H9 (cell line): ENCODE measurements at regions not wholly inside any gene's neighbourhood (a gene's known extent, or its start where the extent isn't known, plus 50 kb on each side); places are given as distances from the start of the nearest gene placed in this dataset.

Experiments
- DNase-seq: peaks from one replicate; pipeline ENCODE4 v3.0.0-alpha.2; 2017
- H2AFZ ChIP-seq: one replicate; pipeline ENCODE4 v1.6.1; 2013; ENCODE audit warnings: mild to moderate bottlenecking, low read length, control low read depth, moderate library complexity
- H2AK5ac ChIP-seq: 2 replicates; pipeline ENCODE4 v1.6.1; 2013; ENCODE audit warnings: low read length, control low read depth, mixed read lengths; ENCODE audit not compliant: insufficient read length
- H2BK120ac ChIP-seq: one replicate; pipeline ENCODE4 v1.6.1; 2013; ENCODE audit warnings: low read depth, mild to moderate bottlenecking, low read length, control low read depth, inconsistent platforms; ENCODE audit not compliant: poor library complexity, severe bottlenecking
- H2BK12ac ChIP-seq: 2 replicates; pipeline ENCODE4 v1.6.1; 2013; ENCODE audit warnings: low read length, control low read depth, mixed read lengths, low read depth; ENCODE audit not compliant: insufficient read length
- H2BK15ac ChIP-seq: 2 replicates; pipeline ENCODE4 v1.6.1; 2013; ENCODE audit warnings: low read depth, low read length, control low read depth
- H2BK20ac ChIP-seq: one replicate; pipeline ENCODE4 v1.6.1; 2013; ENCODE audit warnings: low read depth, mild to moderate bottlenecking, low read length, control low read depth, inconsistent platforms; ENCODE audit not compliant: poor library complexity, severe bottlenecking
- H2BK5ac ChIP-seq: 2 replicates; pipeline ENCODE4 v1.6.1; 2013; ENCODE audit warnings: low read length, control low read depth, mixed read lengths; ENCODE audit not compliant: insufficient read length
- H3K14ac ChIP-seq: 2 replicates; pipeline ENCODE4 v1.6.1; 2013; ENCODE audit warnings: low read length, control low read depth; ENCODE audit not compliant: insufficient read depth
- H3K18ac ChIP-seq: 2 replicates; pipeline ENCODE4 v1.6.1; 2013; ENCODE audit warnings: low read depth, mild to moderate bottlenecking, mixed read lengths, low read length, control low read depth; ENCODE audit not compliant: insufficient read length
- H3K23ac ChIP-seq: 2 replicates; pipeline ENCODE4 v1.6.1; 2013; ENCODE audit warnings: low read length, control low read depth, mixed read lengths, low read depth; ENCODE audit not compliant: insufficient read length
- H3K23me2 ChIP-seq: 2 replicates; pipeline ENCODE4 v1.6.1; 2013; ENCODE audit warnings: low read depth, mild to moderate bottlenecking, mixed read lengths, low read length, control low read depth; ENCODE audit not compliant: insufficient read length, poor library complexity, severe bottlenecking
- H3K27ac ChIP-seq: 2 replicates; pipeline ENCODE4 v1.5.1; 2013; ENCODE audit warnings: low read length, control low read depth, mixed read lengths, low read depth; ENCODE audit not compliant: insufficient read length
- H3K27me3 ChIP-seq: 2 replicates; pipeline ENCODE4 v1.6.1; 2013; ENCODE audit warnings: low read length, control low read depth, inconsistent platforms; ENCODE audit not compliant: insufficient read depth
- H3K4ac ChIP-seq: 2 replicates; pipeline ENCODE4 v1.6.1; 2013; ENCODE audit warnings: low read depth, mild to moderate bottlenecking, control low read depth, inconsistent platforms, low read length, moderate library complexity
- H3K4me1 ChIP-seq: 2 replicates; pipeline ENCODE4 v1.6.1; 2013; ENCODE audit warnings: low read length, control low read depth, inconsistent platforms; ENCODE audit not compliant: insufficient read depth
- H3K4me2 ChIP-seq: 2 replicates; pipeline ENCODE4 v1.6.1; 2013; ENCODE audit warnings: low read length, control low read depth, mixed read lengths; ENCODE audit not compliant: insufficient read length, insufficient read depth
- H3K56ac ChIP-seq: 2 replicates; pipeline ENCODE4 v1.6.1; 2013; ENCODE audit warnings: low read depth, mild to moderate bottlenecking, mixed read lengths, low read length, control low read depth; ENCODE audit not compliant: insufficient read length
- H3K79me1 ChIP-seq: 2 replicates; pipeline ENCODE4 v1.6.1; 2013; ENCODE audit warnings: low read depth, mild to moderate bottlenecking, moderate library complexity, low read length, control low read depth, inconsistent platforms; ENCODE audit not compliant: insufficient read depth, poor library complexity, severe bottlenecking
- H3K79me2 ChIP-seq: 2 replicates; pipeline ENCODE4 v1.6.1; 2013; ENCODE audit warnings: low read length, control low read depth, inconsistent platforms; ENCODE audit not compliant: insufficient read depth
- H3K9ac ChIP-seq: 2 replicates; pipeline ENCODE4 v1.6.1; 2013; ENCODE audit warnings: low read length, control low read depth, mixed read lengths; ENCODE audit not compliant: insufficient read length; ENCODE audit errors: extremely low read depth
- H3K9me3 ChIP-seq: one replicate; pipeline ENCODE4 v1.6.1; 2013; ENCODE audit warnings: low read depth, low read length, inconsistent platforms; ENCODE audit not compliant: control insufficient read depth
- H3T11ph ChIP-seq: one replicate; pipeline ENCODE4 v1.6.1; 2013; ENCODE audit warnings: mild to moderate bottlenecking, low read length, control low read depth, inconsistent platforms
- H4K20me1 ChIP-seq: one replicate; pipeline ENCODE4 v1.6.1; 2013; ENCODE audit not compliant: control insufficient read depth, insufficient read length, insufficient read depth
- H4K5ac ChIP-seq: 2 replicates; pipeline ENCODE4 v1.6.1; 2013; ENCODE audit warnings: low read depth, mild to moderate bottlenecking, mixed read lengths, low read length, control low read depth; ENCODE audit not compliant: insufficient read length
- H4K8ac ChIP-seq: replicated peaks from 2 replicates; pipeline ENCODE4 v1.6.1; 2013; ENCODE audit warnings: low read length, control low read depth, mixed read lengths, low read depth; ENCODE audit not compliant: insufficient read length
- H4K91ac ChIP-seq: 2 replicates; pipeline ENCODE4 v1.6.1; 2013; ENCODE audit warnings: low read depth, mild to moderate bottlenecking, moderate library complexity, mixed read lengths, low read length, control low read depth; ENCODE audit not compliant: insufficient read length
- H3K27ac Mint-ChIP-seq, 3 experiments: 2 replicates in 2 of 3; 3 replicates in 1 of 3; pipeline ENCODE4 v1.8.0; 2020 to 2021; ENCODE audit warnings: mixed read lengths in 3 of 3, mild to moderate bottlenecking in 1 of 3, moderate library complexity in 1 of 3
- H3K27me3 Mint-ChIP-seq: 2 replicates; pipeline ENCODE4 v1.8.0; 2021; ENCODE audit warnings: low read depth, mild to moderate bottlenecking, moderate library complexity, mixed read lengths
- H3K36me3 Mint-ChIP-seq, 3 experiments: 2 replicates in 2 of 3; 3 replicates in 1 of 3; pipeline ENCODE4 v1.8.0; 2020 to 2021; ENCODE audit warnings: low read depth in 3 of 3, mixed read lengths in 3 of 3; ENCODE audit not compliant: insufficient read depth in 1 of 3
- H3K4me1 Mint-ChIP-seq, 2 experiments: 2 replicates each; pipeline ENCODE4 v1.8.0; 2020; ENCODE audit warnings: mixed read lengths in 2 of 2
- H3K4me3 Mint-ChIP-seq, 2 experiments: 2 replicates in 1 of 2; 3 replicates in 1 of 2; pipeline ENCODE4 v1.8.0; 2020 to 2021; ENCODE audit warnings: mild to moderate bottlenecking in 2 of 2, mixed read lengths in 2 of 2, moderate library complexity in 1 of 2
- H3K9me3 Mint-ChIP-seq, 2 experiments: 2 replicates in 1 of 2; 3 replicates in 1 of 2; pipeline ENCODE4 v1.8.0; 2020; ENCODE audit warnings: mild to moderate bottlenecking in 2 of 2, mixed read lengths in 2 of 2, moderate library complexity in 1 of 2
- WGBS: extraction: QIAGEN DNeasy Blood & Tissue Kit; methylation state at CpG from one replicate; pipeline ENCODE4 v1.1.7; 2013; ENCODE audit warnings: missing lambda C conversion rate, low lambda C conversion rate, mixed read lengths; ENCODE audit not compliant: insufficient read length; ENCODE audit errors: extremely low coverage; 5-methylcytosine and 5-hydroxymethylcytosine counted together
- TF ChIP-seq, protein P1 (sequence below): fragments of 200-600 bp; sonication (generic); conservative IDR thresholded peaks from 3 replicates; pipeline ENCODE4 v1.8.0; 2021; ENCODE audit warnings: antibody characterized with exemption, mild to moderate bottlenecking

DNA sequence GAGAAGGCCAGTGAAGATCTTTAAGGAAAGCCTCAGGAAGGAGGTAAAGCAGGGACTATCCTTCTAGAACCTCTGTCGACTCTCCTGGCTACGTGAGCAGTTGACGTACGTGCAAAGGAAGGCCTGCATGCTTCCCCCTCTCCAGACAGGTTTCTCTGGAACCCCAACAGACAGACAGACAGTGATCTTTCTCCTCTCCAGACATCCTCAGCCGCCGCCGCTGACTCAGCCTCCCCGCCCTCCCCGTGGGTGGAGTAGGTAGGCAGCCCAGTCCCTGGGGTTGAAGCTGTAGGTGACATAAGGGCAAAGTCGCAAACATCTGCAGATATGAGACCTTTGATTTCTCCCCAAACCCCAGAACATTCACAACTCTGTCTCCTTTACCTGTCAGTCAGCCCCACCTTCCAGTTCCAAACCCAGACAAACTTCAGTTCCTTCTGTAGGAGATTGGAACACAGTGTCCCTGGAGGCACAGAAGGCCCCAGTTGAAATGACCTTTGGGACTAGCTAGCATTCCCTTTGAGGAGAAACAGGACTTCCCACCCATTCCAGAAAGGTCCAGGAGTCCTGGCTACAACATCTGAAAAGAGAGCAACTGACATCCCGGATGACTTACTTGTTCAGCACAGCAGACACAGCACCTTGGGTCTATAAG is 146.0 kb upstream of the JUN start:
- H2BK20ac ChIP-seq = no peak overlapping the region
- Mint-ChIP-seq H3K4me1 (peaks cover 8 to 13% of the 10 kb centered on the region in 2 experiments), H3K27ac (no peak overlapping the region; a peak in 1 of 7 replicates), H3K27me3 (peaks cover 2% of the 10 kb centered on the region; the same call in 1 of the 2 replicates), H3K9me3 (peaks cover 0 to 3% of the 10 kb centered on the region in 2 experiments; a peak in 2 of 5 replicates), H3K36me3 (peaks cover 0 to 4% (median 0%) of the 10 kb centered on the region in 3 experiments; a peak in 1 of 7 replicates), H3K4me3 (no peak overlapping the region)
- H3K27ac ChIP-seq = no peak overlapping the region
- H2BK120ac ChIP-seq = no peak overlapping the region
- WGBS = no CpG with 5 or more reads among the region's 11 CpGs
- no peak overlapping the region for H3K4me2 ChIP-seq
- no peaks in the 10 kb centered on the region for H3K4me1 ChIP-seq
- no peaks in the 10 kb centered on the region for H3K79me2 ChIP-seq
- H3K56ac ChIP-seq = no peak overlapping the region
- TF ChIP-seq, protein P1, sequence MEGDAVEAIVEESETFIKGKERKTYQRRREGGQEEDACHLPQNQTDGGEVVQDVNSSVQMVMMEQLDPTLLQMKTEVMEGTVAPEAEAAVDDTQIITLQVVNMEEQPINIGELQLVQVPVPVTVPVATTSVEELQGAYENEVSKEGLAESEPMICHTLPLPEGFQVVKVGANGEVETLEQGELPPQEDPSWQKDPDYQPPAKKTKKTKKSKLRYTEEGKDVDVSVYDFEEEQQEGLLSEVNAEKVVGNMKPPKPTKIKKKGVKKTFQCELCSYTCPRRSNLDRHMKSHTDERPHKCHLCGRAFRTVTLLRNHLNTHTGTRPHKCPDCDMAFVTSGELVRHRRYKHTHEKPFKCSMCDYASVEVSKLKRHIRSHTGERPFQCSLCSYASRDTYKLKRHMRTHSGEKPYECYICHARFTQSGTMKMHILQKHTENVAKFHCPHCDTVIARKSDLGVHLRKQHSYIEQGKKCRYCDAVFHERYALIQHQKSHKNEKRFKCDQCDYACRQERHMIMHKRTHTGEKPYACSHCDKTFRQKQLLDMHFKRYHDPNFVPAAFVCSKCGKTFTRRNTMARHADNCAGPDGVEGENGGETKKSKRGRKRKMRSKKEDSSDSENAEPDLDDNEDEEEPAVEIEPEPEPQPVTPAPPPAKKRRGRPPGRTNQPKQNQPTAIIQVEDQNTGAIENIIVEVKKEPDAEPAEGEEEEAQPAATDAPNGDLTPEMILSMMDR = no peak
- H4K20me1 ChIP-seq = no peaks in the 10 kb centered on the region
- H4K5ac ChIP-seq = no peak overlapping the region
- no peak overlapping the region for H3K4ac ChIP-seq
- no peak overlapping the region for H3K23ac ChIP-seq
- no peak overlapping the region for H3K14ac ChIP-seq
- no peak overlapping the region for H3K18ac ChIP-seq
- no peaks in the 10 kb centered on the region for H3K27me3 ChIP-seq
- no peak overlapping the region for H2AFZ ChIP-seq
- no peak overlapping the region for H3T11ph ChIP-seq
- H3K9me3 ChIP-seq = no peaks in the 10 kb centered on the region
- H2BK15ac ChIP-seq = no peak overlapping the region
- no peaks in the 10 kb centered on the region for H3K23me2 ChIP-seq
- H4K8ac ChIP-seq = no peak overlapping the region
- no peak overlapping the region for H2BK5ac ChIP-seq
- no peak for DNase-seq
- H2AK5ac ChIP-seq = no peak overlapping the region
- H2BK12ac ChIP-seq = no peak overlapping the region
- H3K79me1 ChIP-seq = no peaks in the 10 kb centered on the region
- no peak overlapping the region for H4K91ac ChIP-seq
- no peak overlapping the region for H3K9ac ChIP-seq
